GM19043 (cell line): ENCODE measurements at regions not wholly inside any gene's neighbourhood (a gene's known extent, or its start where the extent isn't known, plus 50 kb on each side); places are given as distances from the start of the nearest gene placed in this dataset.
"Not testable (repeated sequence)": the region's sequence is repeated elsewhere in the genome, so short reads cannot be mapped to it uniquely, and the experiment has no call there.

Source experiments
- ATAC-seq: cut with Tn5 transposase; IDR thresholded peaks from one replicate; pipeline ENCODE4 v1.9.1; 2021; ENCODE audit warnings: low read depth; ENCODE audit not compliant: unreplicated experiment

GRCh38 chr4:188987011-188987410, 847.8 kb downstream of the TRIML1 start:
- ATAC-seq = no peak

GRCh38 chr4:188988131-188988530, 848.9 kb downstream of the TRIML1 start:
- ATAC-seq = no peak

DNA sequence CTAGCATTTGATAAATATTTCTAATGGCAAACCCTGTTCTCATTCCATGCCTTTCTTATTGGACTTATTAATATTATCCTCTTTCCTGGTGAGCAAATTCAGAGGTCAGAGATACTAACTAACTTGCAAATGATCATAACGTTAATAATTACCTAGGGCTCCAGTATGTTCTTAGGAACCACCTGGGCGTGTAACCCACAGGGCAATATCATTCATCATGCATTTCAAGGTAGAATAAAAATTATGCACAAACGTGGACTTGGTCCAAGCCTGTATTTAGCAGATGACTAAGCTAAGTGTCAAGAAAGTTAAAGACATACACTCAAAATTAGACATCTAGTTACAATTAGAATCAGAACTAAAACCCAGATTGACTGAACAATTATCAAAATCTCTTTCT, 850.1 kb downstream of the TRIML1 start:
- ATAC-seq = no peak

DNA sequence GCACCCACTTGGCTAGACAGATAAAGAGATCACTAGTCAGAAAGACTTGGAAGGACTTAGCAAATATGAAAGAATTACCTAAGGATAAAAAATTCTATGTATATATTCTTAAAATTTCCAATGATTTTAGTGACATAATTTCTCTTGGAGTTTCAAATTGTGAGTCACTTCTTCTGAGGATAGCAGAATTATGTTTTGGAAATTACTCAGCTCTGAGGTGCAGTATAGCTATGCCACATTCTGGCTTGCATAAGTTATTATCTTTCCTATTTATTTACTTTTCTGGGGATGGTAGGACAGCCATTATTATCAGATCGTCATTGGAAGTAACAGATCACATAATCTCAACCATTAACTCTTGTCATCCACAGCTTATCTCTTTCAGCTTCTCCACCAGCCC, 853.5 kb downstream of the TRIML1 start:
- ATAC-seq = no peak

DNA sequence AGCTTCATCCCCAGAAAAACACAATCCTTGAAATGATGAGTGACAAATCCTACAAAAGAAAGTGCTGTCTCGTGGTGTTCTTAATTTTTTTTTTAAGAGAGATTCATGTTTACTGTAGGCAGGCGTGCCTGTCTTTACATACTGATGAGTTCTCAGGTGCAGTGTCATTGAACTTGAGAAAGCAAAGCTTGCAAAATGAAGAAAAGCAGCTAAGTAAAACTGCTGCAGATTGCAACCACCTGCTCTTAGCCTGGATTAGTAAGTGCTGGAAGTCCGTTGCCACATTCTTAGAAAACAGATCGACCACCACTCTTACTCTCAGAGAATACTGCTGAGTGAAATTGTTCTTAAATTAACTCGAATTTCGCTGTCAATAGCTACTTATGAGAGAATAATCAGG, 854.6 kb downstream of the TRIML1 start:
- ATAC-seq = no peak

DNA sequence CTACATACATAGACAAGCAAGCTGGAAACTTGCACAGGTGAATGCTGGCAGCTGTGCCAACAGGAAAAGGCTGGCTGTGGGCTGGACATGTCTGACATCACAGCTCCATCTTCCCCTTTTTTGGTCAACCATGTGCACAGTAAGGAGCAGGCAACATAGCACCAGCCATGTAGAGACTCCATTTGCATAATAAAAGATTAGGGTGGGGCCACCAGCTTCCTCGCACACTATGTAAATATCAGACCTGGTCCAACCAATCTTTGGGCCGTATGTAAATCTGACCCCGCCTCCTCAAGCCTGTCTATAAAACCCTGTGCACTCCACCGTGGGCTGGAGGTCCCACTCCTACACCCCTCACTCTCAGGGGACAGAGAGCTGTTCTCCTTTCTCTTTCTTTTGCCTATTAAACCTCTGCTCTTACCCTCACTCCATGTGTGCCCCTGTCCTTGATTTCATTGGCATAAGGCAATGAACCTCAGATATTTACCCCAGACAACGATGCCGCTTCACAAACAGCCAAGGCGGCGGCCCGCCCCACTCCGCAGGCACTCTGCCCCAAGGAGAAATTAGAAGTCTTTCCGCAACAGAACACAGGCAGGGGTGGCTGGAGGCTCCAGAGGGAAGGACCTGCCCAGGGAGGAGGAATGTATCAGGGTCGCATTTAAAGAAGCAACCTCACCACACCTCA, 862.2 kb downstream of the TRIML1 start:
- no peak for ATAC-seq

DNA sequence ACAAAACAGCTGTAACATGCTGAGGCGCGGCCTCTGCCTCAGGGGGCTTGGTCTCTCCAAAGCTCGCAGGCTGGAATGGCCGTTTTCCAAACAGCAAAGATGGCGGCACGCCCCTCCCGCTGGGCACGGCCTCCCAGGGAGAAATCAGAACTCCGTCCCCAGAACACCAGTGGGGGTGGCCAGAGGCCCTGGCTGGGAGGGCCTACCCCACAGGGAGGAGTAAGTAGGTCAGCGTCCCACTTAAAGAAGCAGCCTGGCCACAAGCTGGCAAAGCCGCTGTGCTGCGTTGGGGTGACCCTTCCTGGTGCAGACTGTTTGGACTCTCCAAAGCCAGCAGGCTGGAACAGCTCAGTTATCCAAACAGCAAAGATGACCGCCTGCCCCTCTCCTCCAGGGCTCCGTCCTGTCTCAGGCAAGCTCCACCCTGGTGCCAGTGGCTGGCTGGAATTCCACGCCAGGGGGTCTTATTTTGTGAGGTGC, 862.8 kb downstream of the TRIML1 start:
- no peak for ATAC-seq

DNA sequence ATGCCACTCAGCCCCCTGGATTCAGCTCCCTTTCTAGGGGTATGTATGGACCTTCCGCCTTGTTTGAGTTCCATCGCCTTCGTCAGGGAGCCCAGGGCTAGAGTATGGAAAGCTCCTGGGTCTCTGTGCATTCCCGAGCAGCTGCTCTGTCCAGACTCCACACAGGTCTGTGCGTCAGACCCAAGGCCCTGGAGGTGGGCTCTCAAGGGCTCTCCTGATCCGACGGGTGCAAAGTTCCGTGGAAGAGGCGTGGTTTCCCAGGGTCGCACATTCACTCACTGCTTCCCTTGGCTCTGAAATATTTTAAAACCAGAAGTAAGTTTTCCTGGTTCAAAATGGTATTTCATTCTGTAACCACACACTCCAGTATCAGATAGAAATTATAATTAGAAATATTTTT, 863.2 kb downstream of the TRIML1 start:
- no peak for ATAC-seq

DNA sequence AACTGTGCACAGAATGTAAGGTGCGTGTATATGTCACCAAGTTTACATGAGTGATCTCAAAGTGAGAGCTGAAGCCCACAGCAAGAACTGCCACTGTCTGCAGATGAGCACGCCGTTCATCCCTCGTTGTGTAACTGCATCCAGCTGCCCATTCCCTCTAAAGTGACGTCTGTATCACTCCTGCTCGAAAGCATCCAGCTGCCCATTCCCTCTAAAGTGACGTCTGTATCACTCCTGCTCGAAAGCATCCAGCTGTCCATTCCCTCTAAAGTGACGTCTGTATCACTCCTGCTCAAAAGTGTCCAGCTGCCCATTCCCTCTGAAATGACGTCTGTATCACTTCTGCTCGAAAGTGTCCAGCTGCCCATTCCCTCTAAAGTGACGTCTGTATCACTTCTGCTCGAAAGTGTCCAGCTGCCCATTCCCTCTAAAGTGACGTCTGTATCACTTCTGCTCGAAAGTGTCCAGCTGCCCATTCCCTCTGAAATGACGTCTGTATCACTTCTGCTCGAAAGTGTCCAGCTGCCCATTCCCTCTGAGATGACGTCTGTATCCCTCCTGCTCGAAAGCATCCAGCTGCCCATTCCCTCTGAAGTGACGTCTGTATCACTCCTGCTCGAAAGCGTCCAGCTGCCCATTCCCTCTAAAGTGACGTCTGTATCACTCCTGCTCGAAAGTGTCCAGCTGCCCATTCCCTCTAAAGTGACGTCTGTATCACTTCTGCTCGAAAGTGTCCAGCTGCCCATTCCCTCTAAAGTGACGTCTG, 871.4 kb downstream of the TRIML1 start:
- ATAC-seq = not testable (repeated sequence)

DNA sequence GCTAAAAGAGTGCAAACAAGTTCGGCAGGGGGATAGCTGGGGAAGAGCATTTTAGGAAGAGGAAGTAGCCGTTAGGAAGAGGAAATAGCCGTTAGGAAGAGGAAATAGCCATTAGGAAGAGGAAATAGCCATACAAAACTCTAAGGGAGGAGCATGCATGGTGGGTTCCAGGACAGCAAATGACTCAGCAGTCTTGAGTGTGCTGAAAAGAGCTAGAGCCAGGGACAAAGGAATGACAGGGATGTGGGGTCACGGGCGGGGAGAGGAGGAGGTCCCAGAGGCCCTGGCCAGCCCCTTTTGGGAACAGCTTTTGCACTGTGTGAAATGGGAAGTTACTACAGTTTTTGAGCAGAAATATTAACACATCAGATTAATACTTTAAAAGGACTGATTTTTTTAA, 882.6 kb downstream of the TRIML1 start:
- ATAC-seq = no peak

- no peak for ATAC-seq
Observed at GRCh38 chr4:189022440-189023035, 883.3 kb downstream of the TRIML1 start.

DNA sequence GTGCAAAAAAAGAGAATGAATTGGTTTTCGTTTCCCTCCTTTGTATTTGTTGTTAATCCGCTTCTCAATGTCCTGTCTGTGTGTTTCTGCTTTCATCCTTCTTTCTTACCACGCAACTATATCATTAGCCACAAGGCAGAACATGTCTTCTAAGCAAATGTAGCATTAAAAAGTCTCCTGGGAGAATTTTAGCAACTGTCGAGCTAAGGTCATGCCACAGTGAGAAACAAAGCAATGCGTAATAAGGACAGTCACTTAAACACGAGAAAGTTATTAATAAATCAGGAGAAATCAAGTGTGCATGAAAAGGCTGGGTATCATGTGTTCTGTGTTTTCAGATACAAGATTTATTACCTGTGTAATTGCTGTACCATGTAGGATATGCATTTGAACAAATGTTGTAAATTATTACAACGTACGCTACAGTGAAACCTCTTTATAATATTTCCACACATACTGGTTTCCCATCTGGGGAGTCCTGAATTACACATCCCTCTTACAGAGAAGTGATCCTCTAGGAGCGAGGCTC, 890.8 kb downstream of the TRIML1 start:
- no peak for ATAC-seq

GRCh38 chr4:189032606-189033338, 893.5 kb downstream of the TRIML1 start:
- no peak for ATAC-seq

- no peak for ATAC-seq
Observed at GRCh38 chr4:189033801-189034347, 894.6 kb downstream of the TRIML1 start.

DNA sequence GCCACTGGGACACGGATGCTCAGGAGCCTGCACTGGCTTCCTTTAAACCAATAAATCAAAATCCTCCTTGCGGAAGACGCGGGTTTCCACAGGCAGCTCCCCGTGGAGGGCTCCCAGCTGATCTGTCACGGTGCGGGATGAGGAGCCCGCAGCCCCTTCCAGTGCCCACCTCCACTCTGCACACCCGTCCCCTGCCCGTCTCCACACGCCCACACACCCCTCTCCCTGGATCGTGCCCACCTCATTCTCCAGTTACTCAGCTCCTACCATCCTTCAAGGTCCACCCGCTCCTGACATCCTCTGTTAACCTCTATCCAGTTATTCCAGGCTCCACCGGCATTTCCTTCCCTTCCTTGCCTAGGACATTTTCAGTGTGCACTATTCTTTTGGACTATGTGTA, 895.9 kb downstream of the TRIML1 start:
- no peak for ATAC-seq

- no peak for ATAC-seq
Observed at GRCh38 chr4:189035654-189036053, 896.4 kb downstream of the TRIML1 start.

GRCh38 chr4:189036906-189037305, 897.7 kb downstream of the TRIML1 start:
- ATAC-seq = no peak

GRCh38 chr4:189046642-189047041, 894.0 kb upstream of the FRG1 start:
- no peak for ATAC-seq

DNA sequence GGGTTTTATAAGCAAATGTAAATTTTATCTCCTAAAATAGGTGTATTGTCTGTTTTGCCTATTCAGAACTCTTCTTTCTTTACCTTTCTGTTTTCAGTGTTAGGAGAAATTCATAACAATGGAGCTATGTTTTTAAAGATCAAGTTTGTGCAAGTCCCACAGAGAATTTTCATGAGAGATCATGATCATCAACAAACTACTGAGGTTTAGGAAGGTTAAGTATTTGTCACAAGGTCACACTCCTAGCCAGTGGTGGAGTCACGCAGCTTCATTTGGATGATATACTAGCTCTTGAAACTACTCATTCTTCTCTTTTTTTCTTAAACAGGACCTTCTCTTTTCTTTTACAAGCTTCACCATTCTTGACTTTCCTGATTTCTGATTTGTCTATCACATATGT, 892.6 kb upstream of the FRG1 start:
- ATAC-seq = no peak

DNA sequence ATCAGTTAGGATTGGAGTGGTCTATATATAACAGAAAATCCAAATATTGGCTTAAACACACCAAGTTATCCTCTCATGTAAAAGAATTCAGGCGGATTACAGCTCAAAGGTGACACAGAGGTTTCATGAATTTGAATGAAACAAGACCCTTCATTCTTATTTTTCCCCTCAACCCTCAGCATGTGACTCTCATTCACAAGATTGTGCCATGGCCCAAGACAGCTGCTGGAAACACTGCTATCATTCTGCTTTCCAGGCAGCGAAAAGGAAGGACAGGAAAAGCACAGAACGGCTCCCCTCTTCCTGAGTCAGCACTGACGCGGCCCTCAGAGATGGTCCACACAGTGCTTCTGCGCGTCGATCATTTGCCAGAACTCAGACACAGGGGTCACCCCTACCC, 891.0 kb upstream of the FRG1 start:
- no peak for ATAC-seq

GRCh38 chr4:189050643-189051042, 890.0 kb upstream of the FRG1 start:
- no peak for ATAC-seq
